Left colon (tissue), 2 donors: ENCODE measurements at regions not wholly inside any gene's neighbourhood (a gene's known extent, or its start where the extent isn't known, plus 50 kb on each side); places are given as distances from the start of the nearest gene placed in this dataset.
"Not testable (repeated sequence)": the region's sequence is repeated elsewhere in the genome, so short reads cannot be mapped to it uniquely, and the experiment has no call there.

Experiments used
- ATAC-seq: fragments of 200-7000 bp; cut with Tn5 transposase; one replicate; pipeline ENCODE4 v1.9.1; 2020; ENCODE audit warnings: mild to moderate bottlenecking, moderate library complexity
- DNase-seq, 2 donors: peaks; one replicate each; pipeline ENCODE4 v3.0.0-alpha.2; 2020
- intact Hi-C, 2 donors: fragments of 100-400 bp; cut with DNase I in 1 of 2; cut with micrococcal nuclease in 1 of 2; formaldehyde crosslinking; loops; one replicate each; pipeline versions ENCODE4 v1.11.2 to v1.14.0; 2022; cut with DNase I, micrococcal nuclease
- donor health status: DM: no; HTN: no; CAD: no.
- donor health status: DM: yes; HTN: yes; CAD: no.

GRCh38 chr6:121920616-121921015 is 478.8 kb upstream of the HSF2 start:
- intact Hi-C loops: no loop called here
- DNase-seq: no peak
- ATAC-seq: no peak

- DNase-seq (no peak), ATAC-seq (no peak)
- intact Hi-C loops: no loop called here
These were observed 474.4 kb upstream of the HSF2 start for GRCh38 chr6:121925024-121925423.

- ATAC-seq: no peak
These were observed 473.8 kb upstream of the HSF2 start for GRCh38 chr6:121925534-121926255.

GRCh38 chr6:121929301-121929700 is 470.2 kb upstream of the HSF2 start:
- no peak for DNase-seq
- no peak for ATAC-seq
- intact Hi-C loops: no loop called here

More at GRCh38 chr6:121925534-121926255, 473.8 kb upstream of the HSF2 start:
- intact Hi-C loops: no loop called here
- DNase-seq: no peak

GRCh38 chr6:121932076-121932991 is 467.1 kb upstream of the HSF2 start:
- intact Hi-C loops: no loop called here
- ATAC-seq (no peak), DNase-seq (no peak)

GRCh38 chr6:121934451-121934850 is 465.0 kb upstream of the HSF2 start:
- no peak for DNase-seq
- no peak for ATAC-seq
- intact Hi-C loops: no loop called here

GRCh38 chr6:121940728-121941127 is 458.7 kb upstream of the HSF2 start:
- intact Hi-C loops: no loop called here
- no peak for ATAC-seq
- no peak for DNase-seq

GRCh38 chr6:121944354-121944753 is 455.1 kb upstream of the HSF2 start:
- no peak for ATAC-seq
- intact Hi-C loops: no loop called here
- DNase-seq: no peak

- intact Hi-C loops: no loop called here
- DNase-seq (no peak), ATAC-seq (no peak)
These were observed 448.3 kb upstream of the HSF2 start for GRCh38 chr6:121951123-121951522.

- ATAC-seq (no peak), DNase-seq (no peak)
- intact Hi-C loops: no loop called here
These were observed 447.5 kb upstream of the HSF2 start for GRCh38 chr6:121951918-121952379.

GRCh38 chr6:121955401-121955800 is 444.1 kb upstream of the HSF2 start:
- intact Hi-C loops, DNase-seq, ATAC-seq: not testable (repeated sequence)

- intact Hi-C loops: no loop called here
- ATAC-seq: no peak
- DNase-seq: no peak
These were observed 442.7 kb upstream of the HSF2 start for GRCh38 chr6:121956782-121957181.

- DNase-seq (no peak), ATAC-seq (no peak)
- intact Hi-C loops: no loop called here
These were observed 440.0 kb upstream of the HSF2 start for GRCh38 chr6:121959501-121959900.

- intact Hi-C loops: no loop called here
- no peak for ATAC-seq
- DNase-seq: no peak
These were observed 437.8 kb upstream of the HSF2 start for GRCh38 chr6:121961619-121962125.

GRCh38 chr6:121963826-121964225 is 435.6 kb upstream of the HSF2 start:
- ATAC-seq: no peak
- no peak for DNase-seq
- intact Hi-C loops: no loop called here

GRCh38 chr6:121965739-121966138 is 433.7 kb upstream of the HSF2 start:
- no peak for ATAC-seq
- intact Hi-C loops: no loop called here
- no peak for DNase-seq

- intact Hi-C loops: no loop called here
- DNase-seq (no peak), ATAC-seq (no peak)
These were observed 431.8 kb upstream of the HSF2 start for GRCh38 chr6:121967631-121968030.

GRCh38 chr6:121971931-121972335 is 427.5 kb upstream of the HSF2 start:
- no peak for ATAC-seq

GRCh38 chr6:121984956-121985355 is 414.5 kb upstream of the HSF2 start:
- no peak for ATAC-seq
- no peak for DNase-seq
- intact Hi-C loops: no loop called here

More at GRCh38 chr6:121971931-121972335, 427.5 kb upstream of the HSF2 start:
- no peak for DNase-seq
- intact Hi-C loops: no loop called here

- DNase-seq: no peak
- intact Hi-C loops: no loop called here
- ATAC-seq: no peak
These were observed 406.1 kb upstream of the HSF2 start for GRCh38 chr6:121993362-121993761.
